Stomach (tissue), 8 donors: ENCODE measurements at regions not wholly inside any gene's neighbourhood (a gene's known extent, or its start where the extent isn't known, plus 50 kb on each side); places are given as distances from the start of the nearest gene placed in this dataset.

ENCODE experiments used
- DNase-seq, 2 donors: peaks; one replicate each; pipeline versions ENCODE4 v3.0.0 to v3.0.0-alpha.2; 2013 to 2019
- H3K27ac ChIP-seq, 5 donors: fragments of 200-600 bp in 4 of 5; sonication (generic) in 4 of 5; one replicate each; pipeline ENCODE4 v1.5.1; 2013 to 2019; ENCODE audit warnings: mild to moderate bottlenecking in 1 of 5, moderate library complexity in 1 of 5
- H3K27me3 ChIP-seq, 3 donors: fragments of 200-600 bp; sonication (generic); one replicate each; pipeline ENCODE4 v1.5.1; 2017 to 2019; ENCODE audit warnings: mixed run types in 1 of 3
- H3K36me3 ChIP-seq, 4 donors: fragments of 200-600 bp; sonication (generic); 1 replicate in 3 of 4; 2 replicates in 1 of 4; pipeline ENCODE4 v1.5.1; 2016 to 2019
- H3K4me1 ChIP-seq, 4 donors: fragments of 200-600 bp; sonication (generic); one replicate each; pipeline ENCODE4 v1.5.1; 2016 to 2019
- H3K4me3 ChIP-seq, 4 donors: fragments of 200-600 bp; sonication (generic) in 3 of 4; one replicate each; pipeline ENCODE4 v1.5.1; 2016 to 2019; ENCODE audit warnings: mild to moderate bottlenecking in 1 of 4
- H3K9me3 ChIP-seq, 4 donors: fragments of 200-600 bp; sonication (generic); one replicate each; pipeline ENCODE4 v1.5.1; 2016 to 2019
- CTCF ChIP-seq, 7 experiments: fragments of 450-650 bp in 4 of 7; fragments of 200-600 bp in 3 of 7; sonication (generic) in 3 of 7; IDR thresholded peaks; one replicate each; pipeline ENCODE4 v1.5.1; 2016 to 2019; ENCODE audit warnings: antibody characterized with exemption in 7 of 7, control low read depth in 2 of 7, mild to moderate bottlenecking in 1 of 7
- EP300 ChIP-seq: sonication (generic); formaldehyde crosslinking; IDR thresholded peaks from one replicate; pipeline ENCODE4 v1.6.1; 2017; ENCODE audit warnings: antibody characterized with exemption
- POLR2A ChIP-seq, 4 donors: fragments of 450-650 bp; IDR thresholded peaks; one replicate each; pipeline ENCODE4 v1.6.1; 2016; ENCODE audit warnings: antibody characterized with exemption in 4 of 4, control low read depth in 2 of 4, mild to moderate bottlenecking in 1 of 4, moderate library complexity in 1 of 4
- POLR2AphosphoS5 ChIP-seq, 3 donors: sonication (generic); formaldehyde crosslinking; IDR thresholded peaks; one replicate each; pipeline ENCODE4 v1.6.1; 2016; ENCODE audit warnings: antibody characterized with exemption in 3 of 3
- WGBS, 5 donors: extraction: QIAGEN DNeasy Blood & Tissue Kit in 3 of 5; methylation state at CpG; one replicate each; pipeline versions ENCODE4 v1.1.5 to v1.1.7; 2013 to 2018; 5-methylcytosine and 5-hydroxymethylcytosine counted together
- intact Hi-C: fragments of 100-400 bp; cut with DNase I; formaldehyde crosslinking; loops from one replicate; pipeline ENCODE4 v1.15.1; 2023; ENCODE audit warnings: low total_unique reads
- donor health status: healthy with polysubstance abuse.
- donor health status: Bipolar disorder and iron deficiency.
- donor health status: healthy.

DNA sequence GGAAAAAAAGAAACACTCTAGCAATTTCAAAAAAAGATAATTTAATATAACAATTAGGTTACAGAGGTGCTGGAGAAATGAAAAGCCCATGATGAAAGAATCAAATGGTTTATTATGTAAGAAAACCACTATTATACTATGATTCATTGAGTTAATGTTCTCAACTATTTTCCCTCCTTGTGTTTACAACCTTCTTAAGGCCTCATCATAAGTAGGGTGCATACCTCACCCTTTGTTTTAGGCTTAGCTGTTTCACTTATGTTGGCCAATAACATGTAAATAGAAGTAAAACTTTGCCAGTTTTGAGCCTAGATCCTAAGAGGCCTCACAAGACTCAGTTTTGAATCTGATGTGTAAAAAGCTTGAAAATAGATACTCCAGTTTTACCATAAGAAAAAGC is 418.3 kb upstream of the DDX18 start:
- no peak overlapping the region for H3K27ac ChIP-seq
- H3K9me3 ChIP-seq, result no peaks in the 10 kb centered on the region
- H3K36me3 ChIP-seq, result no peaks in the 10 kb centered on the region
- intact Hi-C loops, result no loop called here
- TF ChIP-seq CTCF (IDR thresholded peaks at IDR 0.05), result no peak
- H3K27me3 ChIP-seq, result no peaks in the 10 kb centered on the region
- no peak for DNase-seq
- H3K4me1 ChIP-seq, result no peaks in the 10 kb centered on the region
- H3K4me3 ChIP-seq, result no peak overlapping the region

DNA sequence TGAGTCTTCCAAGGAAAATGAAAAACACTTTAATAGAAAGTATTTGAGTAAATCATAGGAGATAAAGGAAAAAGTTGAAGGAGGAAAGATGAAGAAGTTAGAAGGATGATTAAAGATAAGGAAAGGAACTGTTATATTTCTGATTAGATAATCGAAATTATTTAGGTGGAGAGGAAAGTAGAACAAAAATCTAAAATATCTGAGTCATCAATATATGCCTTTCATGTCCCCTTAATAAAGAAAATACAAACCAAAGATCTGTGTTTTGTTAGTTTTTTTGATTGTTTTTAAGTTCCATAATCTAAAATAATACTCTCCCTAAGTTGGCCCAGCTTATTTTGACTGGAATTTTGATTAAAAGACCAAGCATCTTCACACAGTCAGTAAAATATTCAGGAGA is 412.9 kb upstream of the DDX18 start:
- Histone ChIP-seq H3K27me3 (no peaks in the 10 kb centered on the region), H3K36me3 (no peaks in the 10 kb centered on the region), H3K4me3 (no peak overlapping the region), H3K27ac (no peak overlapping the region), H3K9me3 (no peaks in the 10 kb centered on the region), H3K4me1 (no peaks in the 10 kb centered on the region)
- WGBS, 5 donors, result 40 to 58% (median 41%) methylated on average over 1 of the region's 1 CpG
- TF ChIP-seq CTCF (IDR thresholded peaks at IDR 0.05) (no peak), POLR2A (IDR thresholded peaks at IDR 0.05) (no peak), EP300 (no peak), POLR2AphosphoS5 (IDR thresholded peaks at IDR 0.05) (no peak)
- no peak for DNase-seq
- intact Hi-C loops, result no loop called here

- DNase-seq, result no peak
- Histone ChIP-seq H3K4me1 (no peaks in the 10 kb centered on the region), H3K27me3 (no peaks in the 10 kb centered on the region), H3K9me3 (no peaks in the 10 kb centered on the region), H3K27ac (no peak overlapping the region), H3K36me3 (no peaks in the 10 kb centered on the region), H3K4me3 (no peak overlapping the region)
- 82 to 97% (median 94%) methylated on average over 1 of the region's 1 CpG for WGBS, 5 donors
- intact Hi-C loops, result no loop called here
- TF ChIP-seq CTCF (IDR thresholded peaks at IDR 0.05) (no peak), EP300 (no peak), POLR2A (IDR thresholded peaks at IDR 0.05) (no peak), POLR2AphosphoS5 (IDR thresholded peaks at IDR 0.05) (no peak)
Measured at GRCh38 chr2:117406443-117406842, 408.0 kb upstream of the DDX18 start.

GRCh38 chr2:117407746-117408145 is 406.7 kb upstream of the DDX18 start:
- Histone ChIP-seq H3K36me3 (no peaks in the 10 kb centered on the region), H3K27me3 (no peaks in the 10 kb centered on the region), H3K9me3 (no peaks in the 10 kb centered on the region), H3K4me1 (no peaks in the 10 kb centered on the region), H3K4me3 (no peak overlapping the region), H3K27ac (no peak overlapping the region)
- WGBS, 5 donors, result 75 to 93% (median 78%) methylated on average over 4 of the region's 4 CpGs
- no peak for DNase-seq
- intact Hi-C loops, result no loop called here
- no peak for TF ChIP-seq CTCF (IDR thresholded peaks at IDR 0.05)
- no peak for TF ChIP-seq POLR2A (IDR thresholded peaks at IDR 0.05)
- TF ChIP-seq POLR2AphosphoS5 (IDR thresholded peaks at IDR 0.05), result no peak
- TF ChIP-seq EP300, result no peak

GRCh38 chr2:117409443-117409842 is 405.0 kb upstream of the DDX18 start:
- 46 to 72% (median 61%) methylated on average over 4 of the region's 4 CpGs for WGBS, 5 donors
- no peaks in the 10 kb centered on the region for H3K9me3 ChIP-seq
- intact Hi-C loops, result no loop called here
- H3K27me3 ChIP-seq, result no peaks in the 10 kb centered on the region
- H3K4me3 ChIP-seq, result no peak overlapping the region
- H3K36me3 ChIP-seq, result no peaks in the 10 kb centered on the region
- H3K27ac ChIP-seq, result no peak overlapping the region
- peak in 1 of 2 donors; percentile 12 for DNase-seq
- no peaks in the 10 kb centered on the region for H3K4me1 ChIP-seq
- no peak for TF ChIP-seq CTCF (IDR thresholded peaks at IDR 0.05)
- no peak for TF ChIP-seq EP300
- TF ChIP-seq POLR2A (IDR thresholded peaks at IDR 0.05), result no peak
- TF ChIP-seq POLR2AphosphoS5 (IDR thresholded peaks at IDR 0.05), result no peak
